ENCODE measurements at regions not wholly inside any gene's neighbourhood (a gene's known extent, or its start where the extent isn't known, plus 50 kb on each side); places are given as distances from the start of the nearest gene placed in this dataset.

- TF ChIP-seq, protein P1, sequence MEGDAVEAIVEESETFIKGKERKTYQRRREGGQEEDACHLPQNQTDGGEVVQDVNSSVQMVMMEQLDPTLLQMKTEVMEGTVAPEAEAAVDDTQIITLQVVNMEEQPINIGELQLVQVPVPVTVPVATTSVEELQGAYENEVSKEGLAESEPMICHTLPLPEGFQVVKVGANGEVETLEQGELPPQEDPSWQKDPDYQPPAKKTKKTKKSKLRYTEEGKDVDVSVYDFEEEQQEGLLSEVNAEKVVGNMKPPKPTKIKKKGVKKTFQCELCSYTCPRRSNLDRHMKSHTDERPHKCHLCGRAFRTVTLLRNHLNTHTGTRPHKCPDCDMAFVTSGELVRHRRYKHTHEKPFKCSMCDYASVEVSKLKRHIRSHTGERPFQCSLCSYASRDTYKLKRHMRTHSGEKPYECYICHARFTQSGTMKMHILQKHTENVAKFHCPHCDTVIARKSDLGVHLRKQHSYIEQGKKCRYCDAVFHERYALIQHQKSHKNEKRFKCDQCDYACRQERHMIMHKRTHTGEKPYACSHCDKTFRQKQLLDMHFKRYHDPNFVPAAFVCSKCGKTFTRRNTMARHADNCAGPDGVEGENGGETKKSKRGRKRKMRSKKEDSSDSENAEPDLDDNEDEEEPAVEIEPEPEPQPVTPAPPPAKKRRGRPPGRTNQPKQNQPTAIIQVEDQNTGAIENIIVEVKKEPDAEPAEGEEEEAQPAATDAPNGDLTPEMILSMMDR (conservative IDR thresholded peaks at IDR 0.05), result no peak
- no peak for TF ChIP-seq ZFX (IDR thresholded peaks at IDR 0.05)
These were observed 178.4 kb downstream of the DLL1 start for GRCh38 chr6:170112583-170112860.

Data from C4-2B (cell line).